Endothelial cell (in vitro differentiated cells): ENCODE measurements at regions not wholly inside any gene's neighbourhood (a gene's known extent, or its start where the extent isn't known, plus 50 kb on each side); places are given as distances from the start of the nearest gene placed in this dataset.

Experiments
- DNase-seq: peaks from one replicate; pipeline ENCODE4 v3.0.0; 2021; ENCODE audit warnings: low spot score
- H3K27ac Mint-ChIP-seq: one replicate; pipeline ENCODE4 v1.8.0; 2021; ENCODE audit warnings: mixed read lengths, inconsistent platforms; ENCODE audit not compliant: unreplicated experiment
- H3K27me3 Mint-ChIP-seq: one replicate; pipeline ENCODE4 v1.8.0; 2021; ENCODE audit warnings: mild to moderate bottlenecking, moderate library complexity, mixed read lengths, inconsistent platforms; ENCODE audit not compliant: unreplicated experiment
- H3K36me3 Mint-ChIP-seq: one replicate; pipeline ENCODE4 v1.8.0; 2021; ENCODE audit warnings: mild to moderate bottlenecking, low read depth, mixed read lengths, inconsistent platforms; ENCODE audit not compliant: unreplicated experiment
- H3K4me1 Mint-ChIP-seq: one replicate; pipeline ENCODE4 v1.8.0; 2021; ENCODE audit warnings: mild to moderate bottlenecking, mixed read lengths, inconsistent platforms; ENCODE audit not compliant: unreplicated experiment
- H3K4me3 Mint-ChIP-seq: one replicate; pipeline ENCODE4 v1.8.0; 2021; ENCODE audit warnings: mild to moderate bottlenecking, mixed read lengths, inconsistent platforms; ENCODE audit not compliant: unreplicated experiment
- H3K9me3 Mint-ChIP-seq: one replicate; pipeline ENCODE4 v1.8.0; 2021; ENCODE audit warnings: mixed read lengths, inconsistent platforms; ENCODE audit not compliant: unreplicated experiment
- CTCF ChIP-seq: fragments of 200-600 bp; sonication (generic); IDR thresholded peaks from one replicate; pipeline ENCODE4 v1.5.0; 2021; ENCODE audit warnings: antibody characterized with exemption; ENCODE audit not compliant: unreplicated experiment

- H3K27ac Mint-ChIP-seq: no peak overlapping the region
- no peak for TF ChIP-seq CTCF
Observed at GRCh38 chr5:6221141-6221626, 157.2 kb downstream of the MED10 start.

GRCh38 chr5:6220346-6221088, 157.8 kb downstream of the MED10 start:
- Mint-ChIP-seq H3K9me3 (no peaks in the 10 kb centered on the region), H3K27me3 (no peaks in the 10 kb centered on the region), H3K27ac (no peak overlapping the region), H3K4me1 (no peaks in the 10 kb centered on the region), H3K36me3 (no peaks in the 10 kb centered on the region), H3K4me3 (no peak overlapping the region)
- no peak for TF ChIP-seq CTCF
- DNase-seq: no peak

More at GRCh38 chr5:6221141-6221626, 157.2 kb downstream of the MED10 start:
- Mint-ChIP-seq H3K36me3 (no peaks in the 10 kb centered on the region), H3K9me3 (no peaks in the 10 kb centered on the region), H3K27me3 (no peaks in the 10 kb centered on the region), H3K4me1 (no peaks in the 10 kb centered on the region), H3K4me3 (no peak overlapping the region)
- DNase-seq: no peak

- Mint-ChIP-seq H3K27me3 (no peaks in the 10 kb centered on the region), H3K36me3 (no peaks in the 10 kb centered on the region), H3K4me3 (no peak overlapping the region), H3K27ac (no peak overlapping the region), H3K4me1 (no peaks in the 10 kb centered on the region), H3K9me3 (no peaks in the 10 kb centered on the region)
- no peak for TF ChIP-seq CTCF
- no peak for DNase-seq
Observed at GRCh38 chr5:6218517-6218916, 159.8 kb downstream of the MED10 start.

- no peak for TF ChIP-seq CTCF
- Mint-ChIP-seq H3K4me3 (no peak overlapping the region), H3K27ac (no peak overlapping the region), H3K9me3 (no peaks in the 10 kb centered on the region), H3K27me3 (no peaks in the 10 kb centered on the region), H3K4me1 (no peaks in the 10 kb centered on the region), H3K36me3 (no peaks in the 10 kb centered on the region)
- no peak for DNase-seq
Observed at GRCh38 chr5:6218116-6218515, 160.2 kb downstream of the MED10 start.

GRCh38 chr5:6216471-6217075, 161.8 kb downstream of the MED10 start:
- TF ChIP-seq CTCF: no peak
- H3K9me3 Mint-ChIP-seq: no peaks in the 10 kb centered on the region
- DNase-seq: no peak
- no peak overlapping the region for H3K27ac Mint-ChIP-seq
- H3K4me3 Mint-ChIP-seq: no peak overlapping the region
- no peaks in the 10 kb centered on the region for H3K4me1 Mint-ChIP-seq
- H3K27me3 Mint-ChIP-seq: no peaks in the 10 kb centered on the region
- H3K36me3 Mint-ChIP-seq: no peaks in the 10 kb centered on the region
